OCI-LY3 (cell line): ENCODE measurements at regions not wholly inside any gene's neighbourhood (a gene's known extent, or its start where the extent isn't known, plus 50 kb on each side); places are given as distances from the start of the nearest gene placed in this dataset.
"Not testable (repeated sequence)": the region's sequence is repeated elsewhere in the genome, so short reads cannot be mapped to it uniquely, and the experiment has no call there.

Source experiments
- H2AFZ ChIP-seq: fragments of 200-600, 300-600 bp; shearing (Covaris generic); 2 replicates; pipeline ENCODE4 v1.6.0; 2014; ENCODE audit warnings: antibody characterized with exemption, low read depth, low read length
- H3K27ac ChIP-seq: fragments of 200-600, 300-600 bp; sonication (generic); 2 replicates; pipeline ENCODE4 v1.5.1; 2014; ENCODE audit warnings: mild to moderate bottlenecking, low read length, moderate library complexity, mixed read lengths
- H3K27me3 ChIP-seq: fragments of 200-600, 300-600 bp; sonication (generic); 2 replicates; pipeline ENCODE4 v1.6.1; 2014; ENCODE audit warnings: low read depth, low read length, mixed read lengths
- H3K36me3 ChIP-seq: fragments of 200-600, 300-600 bp; sonication (generic); replicated peaks from 2 replicates; pipeline ENCODE3; 2014; ENCODE audit warnings: low read depth, low read length, mixed read lengths
- H3K4me1 ChIP-seq: fragments of 300-600, 200-600 bp; sonication (generic); 2 replicates; pipeline ENCODE4 v1.6.1; 2014; ENCODE audit warnings: low read length, mixed read lengths
- H3K4me2 ChIP-seq: fragments of 200-600, 300-600 bp; sonication (generic); 2 replicates; pipeline ENCODE4 v1.6.1; 2014; ENCODE audit warnings: low read length, mixed read lengths
- H3K4me3 ChIP-seq: fragments of 300-600, 200-600 bp; sonication (generic); 2 replicates; pipeline ENCODE4 v1.5.1; 2014; ENCODE audit warnings: antibody characterized with exemption, mild to moderate bottlenecking, low read length, moderate library complexity
- H3K79me2 ChIP-seq: fragments of 300-600, 200-600 bp; shearing (Covaris generic); 2 replicates; pipeline ENCODE4 v1.6.1; 2014; ENCODE audit warnings: mild to moderate bottlenecking, low read length, mixed read lengths
- H3K9ac ChIP-seq: fragments of 300-600, 200-600 bp; shearing (Covaris generic); 2 replicates; pipeline ENCODE4 v1.6.0; 2014; ENCODE audit warnings: mild to moderate bottlenecking, low read length, moderate library complexity
- H3K9me3 ChIP-seq: fragments of 200-600, 300-600 bp; shearing (Covaris generic); 2 replicates; pipeline ENCODE4 v1.6.1; 2014; ENCODE audit warnings: low read length, mixed read lengths; ENCODE audit not compliant: insufficient read depth
- H4K20me1 ChIP-seq: fragments of 200-600, 300-600 bp; sonication (generic); 2 replicates; pipeline ENCODE4 v1.6.1; 2016; ENCODE audit warnings: low read length, mixed read lengths; ENCODE audit not compliant: insufficient read depth
- EZH2phosphoT487 ChIP-seq: fragments of 200-600 bp; shearing (Covaris generic); IDR thresholded peaks from 2 replicates; pipeline ENCODE4 v1.6.1; 2018; ENCODE audit warnings: antibody characterized with exemption, mixed run types, low read depth
- TF ChIP-seq, protein P1 (sequence below): fragments of 200-600, 300-600 bp; sonication (generic); IDR thresholded peaks from 2 replicates; pipeline ENCODE4 v1.5.1; 2014; ENCODE audit warnings: antibody characterized with exemption, low read length, low read depth

DNA sequence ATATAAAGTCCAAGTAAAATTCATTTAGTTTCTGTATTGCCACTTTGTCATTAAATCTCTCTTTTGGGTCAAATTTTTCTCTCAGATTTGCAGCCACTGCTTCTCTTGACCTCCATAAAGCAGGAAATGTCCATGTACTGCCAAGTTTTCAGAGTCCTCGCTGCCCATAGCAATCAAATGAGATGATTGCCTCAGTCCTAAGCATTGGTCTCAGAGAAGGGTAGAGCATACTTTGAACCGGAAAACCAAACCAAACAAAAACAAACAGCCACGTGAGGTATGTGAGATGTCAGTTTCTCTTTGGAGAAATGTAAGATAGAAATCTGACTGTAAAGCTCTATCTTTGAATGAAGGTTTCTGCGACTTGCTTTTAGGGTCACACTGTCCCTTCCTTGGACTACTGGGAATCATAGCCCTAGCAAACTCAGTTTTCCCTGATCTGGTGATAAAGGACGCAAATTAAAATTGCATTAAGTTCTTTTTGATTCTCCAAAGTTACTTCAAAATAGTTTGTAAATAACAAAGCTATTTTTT lies 505.4 kb upstream of the CITED2 start:
- Histone ChIP-seq H3K4me1 (peaks cover 29% of the 10 kb centered on the region), H3K4me3 (no peak overlapping the region), H3K27me3 (no peaks in the 10 kb centered on the region), H3K79me2 (no peaks in the 10 kb centered on the region), H3K9me3 (no peaks in the 10 kb centered on the region), H2AFZ (no peak overlapping the region), H3K36me3 (no peaks in the 10 kb centered on the region), H3K4me2 (no peak overlapping the region), H3K27ac (no peak overlapping the region), H3K9ac (no peak overlapping the region), H4K20me1 (no peaks in the 10 kb centered on the region)
- TF ChIP-seq, protein P1, sequence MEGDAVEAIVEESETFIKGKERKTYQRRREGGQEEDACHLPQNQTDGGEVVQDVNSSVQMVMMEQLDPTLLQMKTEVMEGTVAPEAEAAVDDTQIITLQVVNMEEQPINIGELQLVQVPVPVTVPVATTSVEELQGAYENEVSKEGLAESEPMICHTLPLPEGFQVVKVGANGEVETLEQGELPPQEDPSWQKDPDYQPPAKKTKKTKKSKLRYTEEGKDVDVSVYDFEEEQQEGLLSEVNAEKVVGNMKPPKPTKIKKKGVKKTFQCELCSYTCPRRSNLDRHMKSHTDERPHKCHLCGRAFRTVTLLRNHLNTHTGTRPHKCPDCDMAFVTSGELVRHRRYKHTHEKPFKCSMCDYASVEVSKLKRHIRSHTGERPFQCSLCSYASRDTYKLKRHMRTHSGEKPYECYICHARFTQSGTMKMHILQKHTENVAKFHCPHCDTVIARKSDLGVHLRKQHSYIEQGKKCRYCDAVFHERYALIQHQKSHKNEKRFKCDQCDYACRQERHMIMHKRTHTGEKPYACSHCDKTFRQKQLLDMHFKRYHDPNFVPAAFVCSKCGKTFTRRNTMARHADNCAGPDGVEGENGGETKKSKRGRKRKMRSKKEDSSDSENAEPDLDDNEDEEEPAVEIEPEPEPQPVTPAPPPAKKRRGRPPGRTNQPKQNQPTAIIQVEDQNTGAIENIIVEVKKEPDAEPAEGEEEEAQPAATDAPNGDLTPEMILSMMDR = no peak
- TF ChIP-seq EZH2phosphoT487 = no peak

DNA sequence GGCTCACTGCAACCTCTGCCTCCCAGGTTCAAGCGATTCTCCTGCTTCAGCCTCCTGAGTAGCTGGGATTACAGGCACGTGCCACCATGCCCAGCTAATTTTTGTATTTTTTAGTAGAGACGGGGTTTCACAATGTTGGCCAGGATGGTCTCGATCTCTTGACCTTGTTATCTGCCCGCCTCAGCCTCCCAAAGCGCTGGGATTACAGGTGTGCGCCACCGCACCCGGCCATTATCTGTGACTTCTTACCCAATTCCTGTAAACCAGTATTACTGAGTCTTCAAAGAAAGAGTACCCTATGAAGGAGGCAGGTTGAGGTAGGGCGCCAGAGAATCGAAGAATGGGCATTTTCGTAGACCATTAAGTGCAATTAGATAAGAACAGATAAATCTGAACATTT lies 504.8 kb upstream of the CITED2 start:
- not testable (repeated sequence) for H4K20me1 ChIP-seq, H3K27ac ChIP-seq, H3K36me3 ChIP-seq, H3K9ac ChIP-seq, H3K27me3 ChIP-seq, H3K4me2 ChIP-seq, H3K79me2 ChIP-seq, H2AFZ ChIP-seq, H3K9me3 ChIP-seq, H3K4me3 ChIP-seq
- H3K4me1 ChIP-seq = peaks cover 25% of the 10 kb centered on the region

DNA sequence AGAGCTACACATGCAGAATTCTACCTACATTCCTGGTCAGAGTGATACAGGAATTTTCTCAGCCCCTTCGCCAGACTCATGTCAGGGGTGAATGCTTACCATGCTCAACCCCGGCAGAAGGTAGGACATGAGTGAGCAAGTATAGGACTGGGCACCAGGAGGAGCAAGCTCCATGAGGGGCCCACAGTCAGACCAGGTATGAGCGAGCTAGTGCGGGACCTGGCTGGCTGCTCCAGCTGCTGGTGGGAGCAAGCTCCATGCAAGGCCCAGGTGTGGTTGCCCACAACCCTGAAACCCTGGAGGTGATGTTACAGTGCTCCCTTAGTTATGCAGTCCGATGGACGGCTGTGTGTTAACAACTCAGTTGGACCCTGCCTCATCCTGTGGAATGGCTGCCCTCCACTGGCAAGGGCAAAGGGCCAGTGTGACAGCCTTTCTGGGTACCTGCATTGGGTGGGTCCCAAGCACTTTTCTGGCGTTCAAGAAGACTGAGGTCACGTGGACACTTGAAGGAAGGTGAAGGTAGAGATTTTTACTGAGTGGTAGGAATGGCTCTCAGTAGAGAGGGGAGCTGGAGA lies 503.5 kb upstream of the CITED2 start:
- TF ChIP-seq EZH2phosphoT487 = no peak
- TF ChIP-seq, protein P1 = peak; percentile 26
- Histone ChIP-seq H3K4me1 (peaks cover 12% of the 10 kb centered on the region), H3K9ac (no peak overlapping the region), H3K9me3 (no peaks in the 10 kb centered on the region), H3K79me2 (no peaks in the 10 kb centered on the region), H3K4me3 (no peak overlapping the region), H3K36me3 (no peaks in the 10 kb centered on the region), H3K27me3 (no peaks in the 10 kb centered on the region), H3K4me2 (no peak overlapping the region), H2AFZ (no peak overlapping the region), H4K20me1 (no peaks in the 10 kb centered on the region), H3K27ac (no peak overlapping the region)

DNA sequence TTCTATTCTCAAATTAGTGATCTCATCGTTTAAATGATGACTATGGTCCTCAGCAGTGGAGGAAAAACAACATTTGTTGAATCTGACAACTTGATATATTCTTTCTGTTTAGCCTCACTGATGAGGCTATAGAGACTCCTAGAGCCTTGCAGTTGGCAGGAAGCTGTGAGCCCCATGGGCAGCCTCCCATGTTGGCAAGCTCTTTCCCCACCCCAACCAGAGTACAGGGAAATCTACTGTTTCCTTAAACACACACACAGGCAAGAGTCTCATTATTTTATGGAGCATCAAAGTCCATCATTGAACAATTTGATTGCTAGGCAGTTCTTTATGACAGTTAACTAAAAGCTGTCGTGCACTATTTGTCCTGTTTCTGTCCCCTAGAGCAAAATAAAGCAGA lies 498.2 kb upstream of the CITED2 start:
- Histone ChIP-seq H3K36me3 (no peaks in the 10 kb centered on the region), H3K27me3 (no peaks in the 10 kb centered on the region), H3K4me3 (no peak overlapping the region), H3K79me2 (no peaks in the 10 kb centered on the region), H4K20me1 (no peaks in the 10 kb centered on the region), H3K27ac (no peak overlapping the region), H3K4me1 (no peaks in the 10 kb centered on the region), H3K9ac (no peak overlapping the region), H3K4me2 (no peak overlapping the region), H2AFZ (no peak overlapping the region), H3K9me3 (no peaks in the 10 kb centered on the region)
- TF ChIP-seq, protein P1 = no peak
- no peak for TF ChIP-seq EZH2phosphoT487
